Brain microvascular endothelial cell (primary cell): ENCODE measurements at regions not wholly inside any gene's neighbourhood (a gene's known extent, or its start where the extent isn't known, plus 50 kb on each side); places are given as distances from the start of the nearest gene placed in this dataset.
A peak's percentile ranks its signal among the peaks of the same experiment; 100 is the strongest.

Source experiments
- DNase-seq: peaks from one replicate; pipeline ENCODE4 v3.0.0-alpha.2; 2020
- H3K27ac ChIP-seq: fragments of 250-450 bp; sonication (Bioruptor Pico); 2 replicates; pipeline ENCODE4 v1.5.1; 2020; ENCODE audit warnings: mild to moderate bottlenecking, moderate library complexity
- H3K27me3 ChIP-seq: fragments of 250-450 bp; sonication (Bioruptor Pico); replicated peaks from 2 replicates; pipeline ENCODE4 v1.5.1; 2020; ENCODE audit warnings: mild to moderate bottlenecking
- H3K36me3 ChIP-seq: fragments of 250-450 bp; sonication (Bioruptor Pico); replicated peaks from 2 replicates; pipeline ENCODE4 v1.5.1; 2020; ENCODE audit warnings: mild to moderate bottlenecking
- H3K4me3 ChIP-seq: 2 replicates; pipeline ENCODE4 v1.5.1; 2011; ENCODE audit warnings: low read depth, mild to moderate bottlenecking, control low read depth, low read length, moderate library complexity
- CTCF ChIP-seq: IDR thresholded peaks from 2 replicates; pipeline ENCODE4 v1.5.1; 2011; ENCODE audit warnings: low read depth, mild to moderate bottlenecking, moderate library complexity, low read length, control low read depth, inconsistent platforms; ENCODE audit errors: missing control alignments
- in situ Hi-C: cut with HindIII; loops from 2 replicates; pipeline ENCODE4 v1.10.0; 2017; ENCODE audit warnings: low sequenced_read_pairs, low pct_ligation_motif_present

- no peak for DNase-seq
- no peaks in the 10 kb centered on the region for H3K36me3 ChIP-seq
- no peak overlapping the region for H3K4me3 ChIP-seq
- no peak overlapping the region for H3K27ac ChIP-seq
- in situ Hi-C loops, result no loop called here
- H3K27me3 ChIP-seq, result no peaks in the 10 kb centered on the region
- no peak for TF ChIP-seq CTCF
Measured at GRCh38 chr12:93135286-93136239, 206.5 kb upstream of the EEA1 start.

- no peak for TF ChIP-seq CTCF
- Histone ChIP-seq H3K27ac (no peak overlapping the region), H3K27me3 (no peaks in the 10 kb centered on the region), H3K4me3 (no peak overlapping the region), H3K36me3 (no peaks in the 10 kb centered on the region)
- in situ Hi-C loops, result no loop called here
- DNase-seq, result no peak
Measured at GRCh38 chr12:93136253-93137055, 207.4 kb upstream of the EEA1 start.

GRCh38 chr12:93137656-93138612 is 208.8 kb upstream of the EEA1 start:
- Histone ChIP-seq H3K36me3 (no peaks in the 10 kb centered on the region), H3K27me3 (no peaks in the 10 kb centered on the region), H3K4me3 (no peak overlapping the region), H3K27ac (no peak overlapping the region)
- in situ Hi-C loops, result no loop called here
- no peak for TF ChIP-seq CTCF
- peak; percentile 73 for DNase-seq

GRCh38 chr12:93139028-93139665 is 210.1 kb upstream of the EEA1 start:
- in situ Hi-C loops, result no loop called here
- no peak overlapping the region for H3K4me3 ChIP-seq
- no peaks in the 10 kb centered on the region for H3K27me3 ChIP-seq

More at GRCh38 chr12:93139028-93139665, 210.1 kb upstream of the EEA1 start:
- Histone ChIP-seq H3K36me3 (no peaks in the 10 kb centered on the region), H3K27ac (no peak overlapping the region)
- no peak for DNase-seq
- no peak for TF ChIP-seq CTCF
